SK-N-SH (cell line): ENCODE measurements at regions not wholly inside any gene's neighbourhood (a gene's known extent, or its start where the extent isn't known, plus 50 kb on each side); places are given as distances from the start of the nearest gene placed in this dataset.

Experiments used
- CTCF ChIA-PET: fragments of 300-600, 350-600 bp; formaldehyde crosslinking; extraction: SDS; loops from one replicate; lab custom pipeline; 2021; lab: Yijun Ruan, JAX
- POLR2A ChIA-PET: fragments of 350-600 bp; sonication (Branson Sonifier 250); formaldehyde crosslinking; extraction: SDS; loops from one replicate; lab custom pipeline; 2020; ENCODE audit warnings: antibody characterized with exemption, inconsistent platforms; lab: Yijun Ruan, JAX
- DNase-seq: peaks from one replicate; pipeline ENCODE4 v3.0.0; 2012
- H2AFZ ChIP-seq: fragments of 200-600 bp; sonication (generic); 2 replicates; pipeline ENCODE4 v1.8.1; 2016; ENCODE audit warnings: antibody characterized with exemption, mild to moderate bottlenecking, low read depth
- H3F3A ChIP-seq: fragments of 200-600 bp; sonication (generic); replicated peaks from 2 replicates; pipeline ENCODE3; 2016; ENCODE audit warnings: antibody characterized with exemption, mild to moderate bottlenecking; ENCODE audit not compliant: insufficient read depth
- H3K27ac ChIP-seq, 2 experiments: fragments of 200-500 bp in 1 of 2; fragments of 200-600 bp in 1 of 2; sonication (Bioruptor generic) in 1 of 2; sonication (generic), shearing (Covaris generic) in 1 of 2; 2 replicates each; pipeline versions ENCODE4 v1.5.1 to v1.6.1; 2014 to 2016; ENCODE audit warnings: low read depth in 2 of 2, inconsistent platforms in 1 of 2, low read length in 1 of 2, mild to moderate bottlenecking in 1 of 2, mixed read lengths in 1 of 2
- H3K27me3 ChIP-seq: fragments of 200-600 bp; sonication (generic), shearing (Covaris generic); 2 replicates; pipeline ENCODE4 v1.6.1; 2016; ENCODE audit warnings: mixed run types; ENCODE audit not compliant: insufficient read depth
- H3K36me3 ChIP-seq, 2 experiments: fragments of 200-500 bp in 1 of 2; fragments of 200-600 bp in 1 of 2; sonication (Bioruptor generic) in 1 of 2; sonication (generic) in 1 of 2; replicated peaks in 1 of 2; 2 replicates each; pipeline versions ENCODE3 to v1.5.1; 2014 to 2016; ENCODE audit warnings: low read length in 1 of 2, mild to moderate bottlenecking in 1 of 2; ENCODE audit not compliant: insufficient read depth in 2 of 2, control insufficient read depth in 1 of 2
- H3K4me1 ChIP-seq, 2 experiments: fragments of 200-500 bp in 1 of 2; fragments of 200-600 bp in 1 of 2; sonication (Bioruptor generic) in 1 of 2; sonication (generic), shearing (Covaris generic) in 1 of 2; 2 replicates each; pipeline versions ENCODE4 v1.5.1 to v1.6.1; 2014 to 2016; ENCODE audit warnings: low read depth in 1 of 2, low read length in 1 of 2, mixed run types in 1 of 2; ENCODE audit not compliant: insufficient read depth in 2 of 2, control insufficient read depth in 1 of 2
- H3K4me2 ChIP-seq: fragments of 200-600 bp; sonication (generic), shearing (Covaris generic); 2 replicates; pipeline ENCODE4 v1.6.1; 2017; ENCODE audit warnings: mixed run types
- H3K4me3 ChIP-seq, 2 experiments: fragments of 200-500 bp in 1 of 2; fragments of 200-600 bp in 1 of 2; sonication (Bioruptor generic) in 1 of 2; sonication (generic), shearing (Covaris generic) in 1 of 2; 2 replicates each; pipeline versions ENCODE4 v1.5.1 to v1.8.1; 2014 to 2016; ENCODE audit warnings: low read depth in 2 of 2, inconsistent platforms in 1 of 2, low read length in 1 of 2, mild to moderate bottlenecking in 1 of 2, mixed read lengths in 1 of 2, moderate library complexity in 1 of 2
- H3K79me2 ChIP-seq: fragments of 200-600 bp; sonication (generic); 2 replicates; pipeline ENCODE4 v1.8.1; 2017; ENCODE audit warnings: mild to moderate bottlenecking; ENCODE audit not compliant: insufficient read depth
- H3K9ac ChIP-seq: fragments of 200-600 bp; sonication (generic); 2 replicates; pipeline ENCODE4 v1.6.1; 2017; ENCODE audit warnings: mixed run types
- H3K9me2 ChIP-seq: fragments of 200-600 bp; sonication (generic); 2 replicates; pipeline ENCODE4 v1.6.1; 2017; ENCODE audit warnings: mixed run types
- H3K9me3 ChIP-seq: fragments of 200-600 bp; sonication (generic); 2 replicates; pipeline ENCODE4 v1.6.1; 2017; ENCODE audit warnings: mixed run types, mild to moderate bottlenecking, moderate library complexity
- H4K20me1 ChIP-seq: fragments of 200-600 bp; sonication (generic); 2 replicates; pipeline ENCODE4 v1.6.1; 2017; ENCODE audit warnings: mild to moderate bottlenecking, mixed run types; ENCODE audit not compliant: insufficient read depth
- CTCF ChIP-seq: fragments of 200-600 bp; sonication (generic); IDR thresholded peaks from 2 replicates; pipeline ENCODE4 v1.6.1; 2017; ENCODE audit warnings: antibody characterized with exemption, mild to moderate bottlenecking, moderate library complexity
- ELF1 ChIP-seq: IDR thresholded peaks from 2 replicates; pipeline ENCODE4 v1.4.0; 2012
- EP300 ChIP-seq, 2 experiments: IDR thresholded peaks; 2 replicates each; pipeline versions ENCODE4 v1.4.0 to v1.6.1; 2012; ENCODE audit warnings: borderline replicate concordance in 1 of 2, low read depth in 1 of 2, low read length in 1 of 2
- FOXJ3 ChIP-seq: sonication (generic); formaldehyde crosslinking; IDR thresholded peaks from 2 replicates; pipeline ENCODE4 v1.5.1; 2020; ENCODE audit warnings: mild to moderate bottlenecking, missing genetic modification reagents
- FOXM1 ChIP-seq: IDR thresholded peaks from 2 replicates; pipeline ENCODE4 v1.4.0; 2012; ENCODE audit warnings: low read depth, mild to moderate bottlenecking
- GABPA ChIP-seq: IDR thresholded peaks from 2 replicates; pipeline ENCODE4 v1.4.0; 2012; ENCODE audit warnings: low read depth, mild to moderate bottlenecking
- GATA2 ChIP-seq: sonication (generic); formaldehyde crosslinking; IDR thresholded peaks from 2 replicates; pipeline ENCODE4 v1.5.0; 2020; ENCODE audit warnings: mild to moderate bottlenecking, missing genetic modification reagents
- IRF3 ChIP-seq: fragments of 150-350 bp; IDR thresholded peaks from 2 replicates; pipeline ENCODE4 v1.6.1; 2016; ENCODE audit warnings: mild to moderate bottlenecking, low read depth, low read length
- JUND ChIP-seq: IDR thresholded peaks from 2 replicates; pipeline ENCODE4 v1.4.0; 2012
- MAX ChIP-seq: IDR thresholded peaks from 2 replicates; pipeline ENCODE4 v1.4.0; 2012; ENCODE audit warnings: low read depth
- MEF2A ChIP-seq: IDR thresholded peaks from 2 replicates; pipeline ENCODE4 v1.4.0; 2012; ENCODE audit warnings: low read depth, borderline replicate concordance
- MXI1 ChIP-seq: IDR thresholded peaks from 2 replicates; pipeline ENCODE4 v1.6.1; 2012; ENCODE audit warnings: mild to moderate bottlenecking, low read depth, low read length, improper control_type of control experiment
- NFIC ChIP-seq: IDR thresholded peaks from 2 replicates; pipeline ENCODE4 v1.4.0; 2012; ENCODE audit warnings: borderline replicate concordance
- NRF1 ChIP-seq: IDR thresholded peaks from 2 replicates; pipeline ENCODE4 v1.6.1; 2012; ENCODE audit warnings: low read depth, mild to moderate bottlenecking, low read length
- PBX3 ChIP-seq: IDR thresholded peaks from 2 replicates; pipeline ENCODE4; 2012
- RAD21 ChIP-seq: IDR thresholded peaks from 2 replicates; pipeline ENCODE4 v1.6.1; 2012; ENCODE audit warnings: mild to moderate bottlenecking, low read length
- REST ChIP-seq: IDR thresholded peaks from 2 replicates; pipeline ENCODE4 v1.6.1; 2012; ENCODE audit warnings: mild to moderate bottlenecking, low read depth, low read length, moderate library complexity
- RFX5 ChIP-seq: IDR thresholded peaks from 2 replicates; pipeline ENCODE4 v1.6.1; 2012; ENCODE audit warnings: mild to moderate bottlenecking, improper control_type of control experiment, low read length
- RXRA ChIP-seq: IDR thresholded peaks from 2 replicates; pipeline ENCODE4 v1.4.0; 2012; ENCODE audit warnings: low read depth, mild to moderate bottlenecking, borderline replicate concordance
- SIN3A ChIP-seq: IDR thresholded peaks from 2 replicates; pipeline ENCODE4 v1.6.1; 2012; ENCODE audit warnings: low read depth, mild to moderate bottlenecking, low read length, moderate library complexity, borderline replicate concordance
- TAF1 ChIP-seq: IDR thresholded peaks from 2 replicates; pipeline ENCODE4 v1.6.1; 2012; ENCODE audit warnings: low read depth, mild to moderate bottlenecking, low read length, moderate library complexity, borderline replicate concordance
- TEAD4 ChIP-seq: IDR thresholded peaks from 2 replicates; pipeline ENCODE4 v1.4.0; 2012; ENCODE audit warnings: mild to moderate bottlenecking, borderline replicate concordance; ENCODE audit not compliant: insufficient read depth
- USF2 ChIP-seq: fragments of 150-350 bp; IDR thresholded peaks from 2 replicates; pipeline ENCODE4 v1.6.1; 2017; ENCODE audit warnings: antibody characterized with exemption, low read length, low read depth, borderline replicate concordance
- WGBS: methylation state at CpG from one replicate; pipeline ENCODE4 v1.1.6; 2017; ENCODE audit warnings: low lambda C conversion rate; 5-methylcytosine and 5-hydroxymethylcytosine counted together

- WGBS: 11% methylated on average over 13 of the region's 13 CpGs
- peaks cover 33% of the 10 kb centered on the region for H3F3A ChIP-seq
- H3K9me2 ChIP-seq: no peaks in the 10 kb centered on the region
- peak overlapping the region; percentile 68 for H3K4me2 ChIP-seq
- no peaks in the 10 kb centered on the region for H3K27me3 ChIP-seq
- no peaks in the 10 kb centered on the region for H4K20me1 ChIP-seq
- no peaks in the 10 kb centered on the region for H3K36me3 ChIP-seq
- peak overlapping the region; percentile 56; the same call in 1 of the 2 replicates for H2AFZ ChIP-seq
- no peaks in the 10 kb centered on the region for H3K9me3 ChIP-seq
- H3K27ac ChIP-seq: peak overlapping the region; percentile 17 to 99
- H3K4me1 ChIP-seq: peaks cover 7 to 21% of the 10 kb centered on the region in 2 experiments
- no peaks in the 10 kb centered on the region for H3K79me2 ChIP-seq
- peak overlapping the region; percentile 64 for H3K9ac ChIP-seq
- peak overlapping the region; percentile 12 to 35; a peak in 2 of 4 replicates for H3K4me3 ChIP-seq
- no peak for DNase-seq
- CTCF ChIA-PET: no interaction called here
- POLR2A ChIA-PET: no interaction called here
- TF ChIP-seq NFIC (peak; percentile 97), RFX5 (no peak), MAX (peak; percentile 17), TAF1 (no peak), JUND (peak; percentile 92), FOXM1 (peak; percentile 78; the same call in 1 of the 2 replicates), PBX3 (peak; percentile 92), ELF1 (peak; percentile 71), RAD21 (no peak; the same call in 1 of the 2 replicates), MEF2A (peak; percentile 77), EP300 (IDR thresholded peaks at IDR 0.05; ENCODE audit: borderline replicate concordance in 1 of 2, low read depth in 1 of 2, low read length in 1 of 2) (peak in 1 of 2 experiments; percentile 96; a peak in 3 of 4 replicates), GABPA (peak; percentile 37; the same call in 1 of the 2 replicates), FOXJ3 (CRISPR knock-in tag) (no peak), GATA2 (CRISPR knock-in tag) (no peak), IRF3 (no peak), TEAD4 (peak; percentile 85), CTCF (0 out of 2 replicates have a peak, but pooled peaks have one; percentile 12), MXI1 (no peak), SIN3A (peak; percentile 63; the same call in 1 of the 2 replicates), USF2 (no peak), REST (peak; percentile 70), RXRA (peak; percentile 87; the same call in 1 of the 2 replicates), NRF1 (no peak)
These were observed 487.4 kb upstream of the ZEB2 start for GRCh38 chr2:145007093-145007959.
